SH-SY5Y (cell line): ENCODE measurements at regions not wholly inside any gene's neighbourhood (a gene's known extent, or its start where the extent isn't known, plus 50 kb on each side); places are given as distances from the start of the nearest gene placed in this dataset.

Experiments used
- GATA2 ChIP-seq: IDR thresholded peaks from 2 replicates; pipeline ENCODE4 v1.6.1; 2011; ENCODE audit warnings: mild to moderate bottlenecking, low read depth, low read length
- GATA3 ChIP-seq: IDR thresholded peaks from 2 replicates; pipeline ENCODE4 v1.6.1; 2011; ENCODE audit warnings: low read depth, mild to moderate bottlenecking, low read length, moderate library complexity

DNA sequence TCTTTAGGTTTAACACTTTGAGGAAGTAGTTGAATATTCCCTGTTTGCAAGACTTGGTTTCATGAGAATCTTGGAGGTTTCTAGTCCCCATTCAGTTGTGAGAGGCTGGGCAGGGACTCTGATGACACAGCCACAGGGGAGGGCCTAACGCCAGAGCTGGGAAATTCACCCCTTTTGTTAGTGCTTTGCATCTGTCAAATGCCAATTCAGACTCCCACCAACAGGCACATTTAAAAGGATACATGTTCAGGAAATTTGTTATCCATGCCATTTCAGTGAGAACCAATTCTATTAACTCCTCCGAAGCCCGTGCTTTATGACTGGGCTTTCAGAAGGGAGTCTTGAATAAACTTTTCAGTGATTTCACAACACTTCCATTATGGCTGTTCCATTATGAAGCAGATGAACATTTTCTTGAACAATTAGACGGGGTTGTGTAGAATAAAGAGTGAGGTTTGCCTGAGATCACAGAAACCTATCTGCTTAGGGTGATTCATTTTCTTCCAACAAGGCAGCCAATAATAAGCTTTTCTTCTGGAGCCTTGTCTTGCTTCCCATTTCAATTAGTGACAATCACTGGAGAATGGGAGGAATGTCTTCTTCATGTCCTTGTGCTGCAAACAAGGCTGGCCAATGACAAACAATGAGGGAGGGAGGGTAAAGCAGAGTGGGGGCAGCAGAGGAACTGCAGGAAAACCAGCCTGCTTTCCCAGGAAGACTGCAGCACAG, 90.6 kb downstream of the SOX14 start:
- TF ChIP-seq GATA2 (no peak), GATA3 (no peak)
